Stomach (tissue), 8 donors: ENCODE measurements at regions not wholly inside any gene's neighbourhood (a gene's known extent, or its start where the extent isn't known, plus 50 kb on each side); places are given as distances from the start of the nearest gene placed in this dataset.

Experiments
- DNase-seq, 2 donors: peaks; one replicate each; pipeline versions ENCODE4 v3.0.0 to v3.0.0-alpha.2; 2013 to 2019
- H3K27ac ChIP-seq, 5 donors: fragments of 200-600 bp in 4 of 5; sonication (generic) in 4 of 5; one replicate each; pipeline ENCODE4 v1.5.1; 2013 to 2019; ENCODE audit warnings: mild to moderate bottlenecking in 1 of 5, moderate library complexity in 1 of 5
- H3K27me3 ChIP-seq, 3 donors: fragments of 200-600 bp; sonication (generic); one replicate each; pipeline ENCODE4 v1.5.1; 2017 to 2019; ENCODE audit warnings: mixed run types in 1 of 3
- H3K36me3 ChIP-seq, 4 donors: fragments of 200-600 bp; sonication (generic); 1 replicate in 3 of 4; 2 replicates in 1 of 4; pipeline ENCODE4 v1.5.1; 2016 to 2019
- H3K4me1 ChIP-seq, 4 donors: fragments of 200-600 bp; sonication (generic); one replicate each; pipeline ENCODE4 v1.5.1; 2016 to 2019
- H3K4me3 ChIP-seq, 4 donors: fragments of 200-600 bp; sonication (generic) in 3 of 4; one replicate each; pipeline ENCODE4 v1.5.1; 2016 to 2019; ENCODE audit warnings: mild to moderate bottlenecking in 1 of 4
- H3K9me3 ChIP-seq, 4 donors: fragments of 200-600 bp; sonication (generic); one replicate each; pipeline ENCODE4 v1.5.1; 2016 to 2019
- CTCF ChIP-seq, 7 experiments: fragments of 450-650 bp in 4 of 7; fragments of 200-600 bp in 3 of 7; sonication (generic) in 3 of 7; IDR thresholded peaks; one replicate each; pipeline ENCODE4 v1.5.1; 2016 to 2019; ENCODE audit warnings: antibody characterized with exemption in 7 of 7, control low read depth in 2 of 7, mild to moderate bottlenecking in 1 of 7
- EP300 ChIP-seq: sonication (generic); formaldehyde crosslinking; IDR thresholded peaks from one replicate; pipeline ENCODE4 v1.6.1; 2017; ENCODE audit warnings: antibody characterized with exemption
- POLR2A ChIP-seq, 4 donors: fragments of 450-650 bp; IDR thresholded peaks; one replicate each; pipeline ENCODE4 v1.6.1; 2016; ENCODE audit warnings: antibody characterized with exemption in 4 of 4, control low read depth in 2 of 4, mild to moderate bottlenecking in 1 of 4, moderate library complexity in 1 of 4
- POLR2AphosphoS5 ChIP-seq, 3 donors: sonication (generic); formaldehyde crosslinking; IDR thresholded peaks; one replicate each; pipeline ENCODE4 v1.6.1; 2016; ENCODE audit warnings: antibody characterized with exemption in 3 of 3
- WGBS, 5 donors: extraction: QIAGEN DNeasy Blood & Tissue Kit in 3 of 5; methylation state at CpG; one replicate each; pipeline versions ENCODE4 v1.1.5 to v1.1.7; 2013 to 2018; 5-methylcytosine and 5-hydroxymethylcytosine counted together
- intact Hi-C: fragments of 100-400 bp; cut with DNase I; formaldehyde crosslinking; loops from one replicate; pipeline ENCODE4 v1.15.1; 2023; ENCODE audit warnings: low total_unique reads
- donor health status: healthy with polysubstance abuse.
- donor health status: Bipolar disorder and iron deficiency.
- donor health status: healthy.

GRCh38 chr2:18991177-18992168 is 366.9 kb downstream of the OSR1 start:
- WGBS, 5 donors: 20 to 28% (median 23%) methylated on average over 5 of the region's 5 CpGs
- no peaks in the 10 kb centered on the region for H3K9me3 ChIP-seq
- peak; percentile 66 to 84 for DNase-seq
- peaks cover 11 to 18% (median 13%) of the 10 kb centered on the region in 4 donors for H3K4me1 ChIP-seq
- intact Hi-C loops: no loop called here
- H3K36me3 ChIP-seq: no peaks in the 10 kb centered on the region
- no peaks in the 10 kb centered on the region for H3K27me3 ChIP-seq
- TF ChIP-seq EP300 (no peak), POLR2A (IDR thresholded peaks at IDR 0.05) (no peak), POLR2AphosphoS5 (IDR thresholded peaks at IDR 0.05) (peak in 1 of 3 donors; percentile 15)
- no peak overlapping the region for H3K4me3 ChIP-seq
- H3K27ac ChIP-seq: peak overlapping the region in 4 of 5 donors; percentile 17 to 74 (median 38)

GRCh38 chr2:18988631-18989232 is 369.7 kb downstream of the OSR1 start:
- Histone ChIP-seq H3K4me1 (peaks cover 11 to 26% (median 13%) of the 10 kb centered on the region in 4 donors), H3K36me3 (no peaks in the 10 kb centered on the region), H3K9me3 (no peaks in the 10 kb centered on the region), H3K4me3 (no peak overlapping the region), H3K27ac (no peak overlapping the region), H3K27me3 (no peaks in the 10 kb centered on the region)
- TF ChIP-seq EP300: no peak
- TF ChIP-seq CTCF (IDR thresholded peaks at IDR 0.05): no peak
- TF ChIP-seq POLR2AphosphoS5 (IDR thresholded peaks at IDR 0.05): no peak
- no peak for TF ChIP-seq POLR2A (IDR thresholded peaks at IDR 0.05)
- WGBS, 5 donors: 79 to 98% (median 94%) methylated on average over 3 of the region's 3 CpGs
- intact Hi-C loops: no loop called here
- DNase-seq: no peak

- TF ChIP-seq EP300 (no peak), POLR2AphosphoS5 (IDR thresholded peaks at IDR 0.05) (peak in 1 of 3 donors; percentile 16)
- H3K27ac ChIP-seq: no peak overlapping the region
- peaks cover 11 to 26% (median 13%) of the 10 kb centered on the region in 4 donors for H3K4me1 ChIP-seq
- H3K9me3 ChIP-seq: no peaks in the 10 kb centered on the region
- DNase-seq: peak; percentile 61 to 84
- WGBS, 5 donors: 26 to 41% (median 37%) methylated on average over 4 of the region's 4 CpGs
- no peaks in the 10 kb centered on the region for H3K27me3 ChIP-seq
- H3K4me3 ChIP-seq: no peak overlapping the region
- intact Hi-C loops: no loop called here
- no peaks in the 10 kb centered on the region for H3K36me3 ChIP-seq
These were observed 370.8 kb downstream of the OSR1 start for GRCh38 chr2:18987592-18988073.

GRCh38 chr2:18987016-18987415 is 371.4 kb downstream of the OSR1 start:
- Histone ChIP-seq H3K27me3 (no peaks in the 10 kb centered on the region), H3K4me3 (no peak overlapping the region), H3K27ac (peak overlapping the region in 1 of 5 donors; percentile 18), H3K36me3 (no peaks in the 10 kb centered on the region), H3K4me1 (peaks cover 6 to 21% (median 11%) of the 10 kb centered on the region in 4 donors), H3K9me3 (no peaks in the 10 kb centered on the region)
- intact Hi-C loops: no loop called here
- no peak for TF ChIP-seq EP300
- TF ChIP-seq POLR2AphosphoS5 (IDR thresholded peaks at IDR 0.05): no peak
- TF ChIP-seq POLR2A (IDR thresholded peaks at IDR 0.05): no peak
- TF ChIP-seq CTCF (IDR thresholded peaks at IDR 0.05): no peak
- WGBS, 5 donors: 78 to 89% (median 86%) methylated on average over 4 of the region's 4 CpGs
- no peak for DNase-seq

GRCh38 chr2:18986046-18986445 is 372.4 kb downstream of the OSR1 start:
- no peaks in the 10 kb centered on the region for H3K9me3 ChIP-seq
- H3K27ac ChIP-seq: no peak overlapping the region
- no peaks in the 10 kb centered on the region for H3K27me3 ChIP-seq
- H3K4me1 ChIP-seq: peaks cover 0 to 11% (median 1%) of the 10 kb centered on the region in 4 donors
- no peaks in the 10 kb centered on the region for H3K36me3 ChIP-seq
- H3K4me3 ChIP-seq: no peak overlapping the region
- TF ChIP-seq POLR2A (IDR thresholded peaks at IDR 0.05) (no peak), EP300 (no peak), CTCF (IDR thresholded peaks at IDR 0.05) (no peak), POLR2AphosphoS5 (IDR thresholded peaks at IDR 0.05) (no peak)
- intact Hi-C loops: no loop called here
- no peak for DNase-seq
